ENCODE measurements at regions not wholly inside any gene's neighbourhood (a gene's known extent, or its start where the extent isn't known, plus 50 kb on each side); places are given as distances from the start of the nearest gene placed in this dataset.

GRCh38 chr4:156101571-156101970 lies 147.9 kb upstream of the CTSO start:
- DNase-seq (ENCODE audit: low spot score) = no peak

GRCh38 chr4:156100651-156101050 lies 147.0 kb upstream of the CTSO start:
- no peak for DNase-seq (ENCODE audit: low spot score)

GRCh38 chr4:156098805-156099204 lies 145.1 kb upstream of the CTSO start:
- DNase-seq (ENCODE audit: low spot score) = no peak

- no peak for DNase-seq (ENCODE audit: low spot score)
Observed at GRCh38 chr4:156085100-156085499, 131.4 kb upstream of the CTSO start.

GRCh38 chr4:156084373-156084772 lies 130.7 kb upstream of the CTSO start:
- no peak for DNase-seq (ENCODE audit: low spot score)

GRCh38 chr4:156073976-156074375 lies 120.3 kb upstream of the CTSO start:
- DNase-seq (ENCODE audit: low spot score) = no peak

GRCh38 chr4:156060661-156061060 lies 107.0 kb upstream of the CTSO start:
- no peak for DNase-seq (ENCODE audit: low spot score)

- DNase-seq (ENCODE audit: low spot score) = no peak
Observed at GRCh38 chr4:156053174-156053573, 99.5 kb upstream of the CTSO start.

GRCh38 chr4:156052116-156052515 lies 98.5 kb upstream of the CTSO start:
- no peak for DNase-seq (ENCODE audit: low spot score)

GRCh38 chr4:156038772-156039171 lies 85.1 kb upstream of the CTSO start:
- DNase-seq (ENCODE audit: low spot score) = no peak

- no peak for DNase-seq (ENCODE audit: low spot score)
Observed at GRCh38 chr4:156036496-156036895, 82.8 kb upstream of the CTSO start.

- no peak for DNase-seq (ENCODE audit: low spot score)
Observed at GRCh38 chr4:156029691-156030090, 76.0 kb upstream of the CTSO start.

- DNase-seq (ENCODE audit: low spot score) = no peak
Observed at GRCh38 chr4:156021298-156021697, 67.6 kb upstream of the CTSO start.

- no peak for DNase-seq (ENCODE audit: low spot score)
Observed at GRCh38 chr4:156019246-156019645, 65.6 kb upstream of the CTSO start.

GRCh38 chr4:156018383-156018782 lies 64.7 kb upstream of the CTSO start:
- DNase-seq (ENCODE audit: low spot score) = no peak

- DNase-seq (ENCODE audit: low spot score) = no peak
Observed at GRCh38 chr4:156015781-156016180, 62.1 kb upstream of the CTSO start.

- DNase-seq (ENCODE audit: low spot score) = no peak
Observed at GRCh38 chr4:156006192-156006591, 52.5 kb upstream of the CTSO start.
